NCI-H2196 (cell line): ENCODE measurements at regions not wholly inside any gene's neighbourhood (a gene's known extent, or its start where the extent isn't known, plus 50 kb on each side); places are given as distances from the start of the nearest gene placed in this dataset.
"Not testable (repeated sequence)": the region's sequence is repeated elsewhere in the genome, so short reads cannot be mapped to it uniquely, and the experiment has no call there.

Experiments
- DNase-seq: peaks from one replicate; lab custom pipeline; 2025; ENCODE audit not compliant: unreplicated experiment; lab: John Stamatoyannopoulos, UW

DNA sequence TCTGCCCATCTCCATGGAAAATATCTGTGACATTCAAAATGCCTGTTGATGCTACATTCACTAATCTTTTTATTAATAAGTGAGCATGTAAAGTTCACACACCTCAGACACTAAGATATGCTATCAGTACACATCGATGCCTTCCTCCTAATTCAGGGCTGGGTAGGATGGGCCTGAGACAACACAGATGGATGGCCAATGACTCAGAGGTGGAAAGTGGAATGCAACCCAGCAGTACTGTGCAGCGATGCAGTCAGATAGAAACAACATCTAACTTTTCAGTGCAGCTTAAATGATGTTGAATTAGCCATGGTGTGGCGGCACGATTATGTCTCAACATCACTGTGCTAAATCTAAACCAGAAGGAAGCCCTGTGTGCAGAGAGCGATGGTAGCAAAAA, 161.6 kb upstream of the KCNJ15 start:
- DNase-seq, result no peak

GRCh38 chr21:38097789-38098188, 159.0 kb upstream of the KCNJ15 start:
- DNase-seq, result no peak

GRCh38 chr21:38112219-38112789, 144.5 kb upstream of the KCNJ15 start:
- no peak for DNase-seq

DNA sequence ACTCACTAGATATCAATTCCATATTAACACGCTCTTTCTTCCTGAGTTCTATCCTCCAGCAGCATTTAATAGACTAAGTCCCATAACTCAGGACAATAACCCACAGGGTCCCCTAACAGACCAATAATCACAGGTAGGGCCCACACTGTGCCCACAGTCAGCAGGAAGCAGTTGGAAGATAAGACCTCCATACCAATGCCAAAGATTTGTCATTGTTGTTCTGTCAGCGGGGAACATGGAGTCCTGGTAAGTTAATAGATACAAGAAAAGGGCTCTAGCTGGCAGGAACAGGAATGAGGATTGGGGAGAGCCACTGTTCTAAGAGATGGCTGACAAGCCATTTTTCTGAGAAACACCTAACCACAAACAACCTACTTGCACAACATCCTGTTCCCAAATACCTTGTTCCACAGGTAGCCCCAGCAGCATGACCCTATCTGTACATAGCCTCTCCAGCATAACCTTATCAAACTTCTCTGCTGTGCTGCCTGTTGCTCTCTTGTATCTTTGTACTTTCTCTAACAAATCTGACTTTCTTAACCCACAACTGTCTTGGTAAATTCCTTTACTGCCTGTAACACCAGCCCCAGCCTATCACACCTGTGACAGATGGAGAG, 142.0 kb upstream of the KCNJ15 start:
- no peak for DNase-seq

DNA sequence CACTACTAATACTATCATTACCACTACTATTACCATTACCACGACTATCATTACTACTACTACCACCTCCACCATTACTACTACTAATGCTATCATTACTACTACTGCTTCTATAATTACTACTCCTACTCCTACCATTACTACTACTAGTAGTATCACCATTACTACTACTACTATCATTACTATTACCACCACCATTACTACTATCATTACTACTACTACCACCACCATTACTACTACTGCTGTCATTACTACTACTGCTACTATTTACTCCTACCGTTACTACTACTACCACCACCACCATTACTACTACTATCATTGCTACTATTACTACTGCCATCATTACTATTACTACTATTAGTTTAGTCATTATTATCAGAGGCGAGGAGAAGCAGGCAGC, 140.9 kb upstream of the KCNJ15 start:
- no peak for DNase-seq

DNA sequence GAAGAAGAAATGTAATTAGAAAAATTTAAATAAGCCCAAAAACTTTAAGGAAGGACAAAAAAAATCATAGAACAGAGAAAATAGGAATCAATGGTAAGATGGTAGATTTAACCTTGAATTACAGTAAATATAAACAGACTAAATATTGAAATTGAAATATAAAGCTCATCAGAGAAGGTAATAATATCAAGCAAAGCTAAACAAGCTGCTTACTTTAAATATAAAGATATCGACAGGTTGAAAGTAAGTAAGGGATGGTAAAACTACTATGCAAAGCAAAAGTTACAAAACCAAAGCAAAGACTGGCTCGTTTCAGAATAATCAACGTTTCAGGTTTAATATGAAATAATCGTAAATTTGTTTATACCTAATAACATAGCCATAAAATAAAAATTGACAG, 137.0 kb upstream of the KCNJ15 start:
- no peak for DNase-seq

GRCh38 chr21:38120679-38120983, 136.2 kb upstream of the KCNJ15 start:
- DNase-seq, result not testable (repeated sequence)

- DNase-seq, result no peak
Observed at GRCh38 chr21:38120984-38121855, 135.6 kb upstream of the KCNJ15 start.

DNA sequence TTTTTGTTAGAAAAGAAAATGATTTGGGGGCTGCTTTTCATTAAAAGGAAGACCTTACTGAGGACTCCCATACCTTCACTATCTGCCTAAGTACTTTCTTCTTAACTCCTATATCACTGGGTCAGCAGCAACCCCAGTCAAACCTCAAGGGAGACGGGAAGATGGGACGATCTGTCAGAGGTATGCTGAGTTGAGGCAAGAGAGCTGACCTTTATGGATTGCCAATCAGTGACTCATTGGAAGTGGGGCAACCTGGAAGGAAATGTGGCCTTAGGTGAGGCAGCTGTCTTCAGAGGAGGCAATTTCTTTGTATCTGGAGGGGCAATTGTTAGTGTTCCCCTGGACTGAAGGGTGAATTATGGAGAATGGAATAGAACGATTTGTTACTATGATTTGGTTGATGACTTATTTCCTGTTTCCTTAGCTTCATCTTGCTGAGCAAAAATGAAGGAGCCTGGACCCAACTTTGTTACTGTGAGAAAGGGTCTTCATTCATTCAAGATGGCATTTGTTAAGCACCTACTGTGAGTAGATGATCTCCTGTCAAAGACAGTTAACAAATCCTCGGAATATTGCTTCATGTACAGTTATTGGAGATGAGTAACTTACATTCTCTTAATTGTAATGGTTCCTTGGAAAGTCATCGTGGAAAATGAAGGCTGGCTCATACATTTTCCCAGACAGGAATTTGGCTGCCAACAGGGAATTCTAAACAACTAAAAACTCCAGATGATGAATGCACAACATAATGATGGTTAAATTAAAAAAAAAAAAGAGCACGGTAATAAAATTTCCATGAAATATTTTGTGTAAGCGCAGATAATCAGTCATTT, 134.7 kb upstream of the KCNJ15 start:
- no peak for DNase-seq

- DNase-seq, result peak; percentile 21
Observed at GRCh38 chr21:38123626-38124025, 133.2 kb upstream of the KCNJ15 start.

DNA sequence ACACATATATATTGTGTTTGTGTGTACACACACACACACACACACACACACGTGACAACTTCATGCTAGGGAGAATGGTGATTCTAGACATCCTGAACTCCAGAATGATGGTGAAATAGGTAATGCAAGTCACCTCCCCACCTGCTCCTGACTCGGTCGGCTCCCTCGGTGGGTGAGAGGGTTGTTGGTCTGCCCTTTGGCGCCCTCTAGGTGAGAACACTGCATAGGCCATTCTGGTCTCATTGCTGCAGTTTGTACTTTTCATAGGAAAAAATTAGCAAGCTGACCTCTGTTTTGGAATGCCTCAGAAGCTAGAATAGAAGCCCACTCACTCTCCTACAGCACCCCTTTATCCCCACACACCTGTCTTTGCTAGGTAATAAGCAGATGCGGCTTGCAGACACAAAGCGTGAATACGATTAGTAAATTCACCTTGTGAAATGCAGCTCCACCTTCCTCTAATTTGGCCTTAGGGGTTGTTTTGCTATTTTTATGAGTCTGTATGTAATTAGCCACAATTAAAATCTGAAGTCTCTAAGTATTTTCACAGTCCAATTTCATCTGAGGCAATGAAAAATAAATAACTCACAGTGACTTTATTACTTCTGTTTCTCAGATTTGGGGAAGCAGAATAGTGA, 130.0 kb upstream of the KCNJ15 start:
- DNase-seq, result peak; percentile 80

GRCh38 chr21:38129711-38130110, 127.1 kb upstream of the KCNJ15 start:
- DNase-seq, result peak; percentile 15

GRCh38 chr21:38133240-38133639, 123.6 kb upstream of the KCNJ15 start:
- no peak for DNase-seq

- DNase-seq, result no peak
Observed at GRCh38 chr21:38134084-38134873, 122.5 kb upstream of the KCNJ15 start.

DNA sequence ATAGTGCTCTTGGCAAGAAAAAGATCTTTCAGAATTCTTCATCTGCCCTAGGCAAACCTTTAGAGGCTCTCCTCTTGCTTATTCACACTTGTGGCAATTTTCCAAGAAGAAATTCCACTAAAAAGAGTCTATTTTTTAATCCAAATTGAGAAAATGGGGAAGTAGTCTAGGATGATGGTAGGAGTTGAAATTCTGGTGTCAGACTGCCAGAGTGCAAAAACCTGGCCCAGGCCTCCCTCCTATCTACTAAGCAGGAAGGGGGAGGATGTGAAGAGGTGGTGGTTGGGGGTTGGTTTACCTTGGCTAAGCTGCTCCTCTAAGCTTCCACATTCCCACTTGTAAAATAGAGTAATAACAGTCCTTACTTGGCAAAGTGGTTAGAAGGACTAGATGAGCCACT, 120.6 kb upstream of the KCNJ15 start:
- peak; percentile 30 for DNase-seq

- peak; percentile 68 for DNase-seq
Observed at GRCh38 chr21:38139380-38140168, 117.2 kb upstream of the KCNJ15 start.

DNA sequence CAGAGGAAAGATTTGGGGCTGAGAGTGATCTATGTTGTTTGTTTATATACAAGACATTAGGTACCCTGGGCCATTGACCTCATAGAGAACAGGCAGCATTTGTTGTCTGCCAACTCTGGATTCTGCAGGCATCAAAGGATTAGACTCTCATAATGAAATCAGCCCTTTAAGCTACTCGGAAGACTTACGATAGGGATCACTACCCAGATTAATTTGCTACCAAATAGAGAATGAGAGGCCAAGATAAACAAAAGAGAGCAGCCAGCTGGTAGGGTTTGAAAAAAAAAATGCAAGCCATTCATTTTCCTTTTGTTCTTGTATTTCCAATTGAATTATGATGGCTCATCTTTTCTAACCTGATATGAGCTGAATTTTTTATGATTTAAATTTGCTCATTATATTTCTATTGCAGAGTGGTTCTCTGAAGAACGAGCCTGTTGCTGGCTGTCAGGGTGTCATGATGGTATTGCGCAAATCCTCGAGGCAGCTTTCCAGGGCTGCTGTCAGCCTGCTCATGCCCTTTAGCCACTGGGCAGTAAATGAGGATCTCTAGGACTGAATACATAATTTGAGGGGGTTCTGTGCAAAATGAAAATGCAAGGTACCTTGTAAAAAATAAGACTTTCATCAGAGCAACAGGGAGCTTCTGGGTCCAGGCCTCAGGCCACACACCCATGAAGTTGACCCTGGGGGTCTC, 116.4 kb upstream of the KCNJ15 start:
- peak; percentile 90 for DNase-seq

DNA sequence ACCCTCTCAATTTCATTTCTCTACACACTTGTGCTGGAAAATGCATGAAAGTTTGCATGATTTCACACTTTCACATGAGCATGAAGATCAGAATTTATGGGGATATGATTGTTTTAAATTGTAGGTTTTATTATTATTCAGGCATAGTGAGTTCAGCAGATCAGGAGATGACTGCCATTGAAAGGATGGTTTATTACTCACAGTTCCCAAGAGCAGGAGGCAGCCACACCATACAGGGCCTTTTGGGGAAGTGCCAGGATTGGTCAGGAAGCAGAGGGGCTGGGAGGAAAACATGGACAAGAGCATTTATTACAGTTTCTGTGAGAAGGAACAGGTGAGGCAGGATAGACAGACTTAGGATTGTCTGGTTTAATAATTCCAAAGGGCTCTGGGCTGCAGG, 114.6 kb upstream of the KCNJ15 start:
- no peak for DNase-seq

DNA sequence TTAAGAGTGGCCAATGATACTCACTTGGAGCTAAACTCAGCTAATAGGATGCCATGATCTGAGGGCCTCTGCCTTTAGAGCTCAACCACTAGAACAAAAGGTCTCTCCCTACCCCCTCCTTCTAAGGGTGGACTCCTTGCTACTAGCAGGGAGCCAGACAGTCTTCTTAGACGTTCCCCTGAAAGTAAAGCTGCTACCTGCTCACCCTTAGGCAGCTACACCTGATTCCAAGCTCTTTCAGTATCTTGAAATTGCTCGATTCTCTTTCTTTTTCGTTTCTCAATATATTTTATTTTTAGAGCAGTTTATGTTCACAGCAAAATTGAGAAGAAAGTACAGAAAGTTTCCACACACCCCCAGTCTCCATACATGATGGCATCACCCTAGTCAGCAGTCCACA, 112.6 kb upstream of the KCNJ15 start:
- no peak for DNase-seq
